SK-N-SH treated with all-trans-retinoic acid at 6 μM for 48 hours (cell line): ENCODE measurements at regions not wholly inside any gene's neighbourhood (a gene's known extent, or its start where the extent isn't known, plus 50 kb on each side); places are given as distances from the start of the nearest gene placed in this dataset.
A peak's percentile ranks its signal among the peaks of the same experiment; 100 is the strongest.

ENCODE experiments used
- CREB5 ChIP-seq: fragments of 250-450 bp; sonication (Bioruptor Pico); IDR thresholded peaks from 2 replicates; pipeline ENCODE4 v1.5.1; 2020; ENCODE audit warnings: low read depth, mild to moderate bottlenecking, moderate library complexity
- CSDC2 ChIP-seq: fragments of 250-450 bp; sonication (Bioruptor Pico); IDR thresholded peaks from 2 replicates; pipeline ENCODE4 v1.5.0; 2020; ENCODE audit warnings: mild to moderate bottlenecking, moderate library complexity
- CSRNP3 ChIP-seq: fragments of 250-450 bp; sonication (Bioruptor Pico); IDR thresholded peaks from 2 replicates; pipeline ENCODE4 v1.5.1; 2021; ENCODE audit warnings: mild to moderate bottlenecking, moderate library complexity
- ESRRG ChIP-seq: fragments of 250-450 bp; sonication (Bioruptor Pico); IDR thresholded peaks from 2 replicates; pipeline ENCODE4 v1.6.1; 2021; ENCODE audit warnings: mild to moderate bottlenecking
- GLIS3 ChIP-seq: fragments of 250-450 bp; sonication (Bioruptor Pico); IDR thresholded peaks from 2 replicates; pipeline ENCODE4 v1.5.0; 2020; ENCODE audit warnings: mild to moderate bottlenecking, moderate library complexity
- PATZ1 ChIP-seq: fragments of 250-450 bp; sonication (Bioruptor Pico); IDR thresholded peaks from 2 replicates; pipeline ENCODE4 v1.8.0; 2020; ENCODE audit warnings: mild to moderate bottlenecking, moderate library complexity, borderline replicate concordance
- RARB ChIP-seq: fragments of 250-450 bp; sonication (Bioruptor Pico); IDR thresholded peaks from 2 replicates; pipeline ENCODE4 v1.8.0; 2021; ENCODE audit warnings: mild to moderate bottlenecking, moderate library complexity
- SNAI2 ChIP-seq: fragments of 250-450 bp; sonication (Bioruptor Pico); IDR thresholded peaks from 2 replicates; pipeline ENCODE4 v1.5.0; 2020; ENCODE audit warnings: mild to moderate bottlenecking, moderate library complexity
- TCF4 ChIP-seq: fragments of 250-450 bp; sonication (Bioruptor Pico); IDR thresholded peaks from 2 replicates; pipeline ENCODE4 v1.8.0; 2021; ENCODE audit warnings: mild to moderate bottlenecking, moderate library complexity, borderline replicate concordance
- TSHZ2 ChIP-seq: fragments of 250-450 bp; sonication (Bioruptor Pico); IDR thresholded peaks from 2 replicates; pipeline ENCODE4 v1.5.0; 2020; ENCODE audit warnings: mild to moderate bottlenecking, moderate library complexity
- ZFP3 ChIP-seq: fragments of 250-450 bp; sonication (Bioruptor Pico); IDR thresholded peaks from 2 replicates; pipeline ENCODE4 v1.5.0; 2020; ENCODE audit warnings: mild to moderate bottlenecking, moderate library complexity
- ZNF70 ChIP-seq: fragments of 450-650 bp; formaldehyde crosslinking; IDR thresholded peaks from 2 replicates; pipeline ENCODE4 v1.5.0; 2020; ENCODE audit warnings: mild to moderate bottlenecking, moderate library complexity
- ZNF8 ChIP-seq: fragments of 450-650 bp; formaldehyde crosslinking; IDR thresholded peaks from 2 replicates; pipeline ENCODE4 v1.5.0; 2020; ENCODE audit warnings: mild to moderate bottlenecking, moderate library complexity

GRCh38 chr4:137685357-137685756, 153.1 kb upstream of the PCDH18 start:
- TF ChIP-seq PATZ1 (no peak), TCF4 (CRISPR knock-in tag) (peak; percentile 71), CSDC2 (CRISPR knock-in tag) (no peak), CREB5 (no peak), ZNF70 (CRISPR knock-in tag) (no peak), RARB (no peak), TSHZ2 (CRISPR knock-in tag) (no peak), ZFP3 (CRISPR knock-in tag) (no peak), SNAI2 (CRISPR knock-in tag) (no peak), GLIS3 (CRISPR knock-in tag) (no peak), ZNF8 (CRISPR knock-in tag) (no peak), CSRNP3 (CRISPR knock-in tag) (no peak), ESRRG (no peak)
